ENCODE measurements at regions not wholly inside any gene's neighbourhood (a gene's known extent, or its start where the extent isn't known, plus 50 kb on each side); places are given as distances from the start of the nearest gene placed in this dataset.

GRCh38 chr14:87141801-87142200 lies 851.2 kb downstream of the GALC start:
- TF ChIP-seq, protein P1, sequence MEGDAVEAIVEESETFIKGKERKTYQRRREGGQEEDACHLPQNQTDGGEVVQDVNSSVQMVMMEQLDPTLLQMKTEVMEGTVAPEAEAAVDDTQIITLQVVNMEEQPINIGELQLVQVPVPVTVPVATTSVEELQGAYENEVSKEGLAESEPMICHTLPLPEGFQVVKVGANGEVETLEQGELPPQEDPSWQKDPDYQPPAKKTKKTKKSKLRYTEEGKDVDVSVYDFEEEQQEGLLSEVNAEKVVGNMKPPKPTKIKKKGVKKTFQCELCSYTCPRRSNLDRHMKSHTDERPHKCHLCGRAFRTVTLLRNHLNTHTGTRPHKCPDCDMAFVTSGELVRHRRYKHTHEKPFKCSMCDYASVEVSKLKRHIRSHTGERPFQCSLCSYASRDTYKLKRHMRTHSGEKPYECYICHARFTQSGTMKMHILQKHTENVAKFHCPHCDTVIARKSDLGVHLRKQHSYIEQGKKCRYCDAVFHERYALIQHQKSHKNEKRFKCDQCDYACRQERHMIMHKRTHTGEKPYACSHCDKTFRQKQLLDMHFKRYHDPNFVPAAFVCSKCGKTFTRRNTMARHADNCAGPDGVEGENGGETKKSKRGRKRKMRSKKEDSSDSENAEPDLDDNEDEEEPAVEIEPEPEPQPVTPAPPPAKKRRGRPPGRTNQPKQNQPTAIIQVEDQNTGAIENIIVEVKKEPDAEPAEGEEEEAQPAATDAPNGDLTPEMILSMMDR (IDR thresholded peaks at IDR 0.05; ENCODE audit: insufficient read depth, low read depth, low read length): no peak
- TF ChIP-seq EZH2 (IDR thresholded peaks at IDR 0.05; ENCODE audit: insufficient read depth, low read length): no peak
